COLO829 (cell line): ENCODE measurements at regions not wholly inside any gene's neighbourhood (a gene's known extent, or its start where the extent isn't known, plus 50 kb on each side); places are given as distances from the start of the nearest gene placed in this dataset.

Experiments used
- DNase-seq: peaks from one replicate; pipeline ENCODE4 v3.0.0; 2012; ENCODE audit warnings: low spot score

- DNase-seq: no peak
Observed at GRCh38 chr3:14312375-14312774, 90.0 kb upstream of the SLC6A6 start.

- peak; percentile 57 for DNase-seq
Observed at GRCh38 chr3:14317057-14317553, 85.3 kb upstream of the SLC6A6 start.

GRCh38 chr3:14318646-14319045 is 83.8 kb upstream of the SLC6A6 start:
- no peak for DNase-seq

- DNase-seq: peak; percentile 60
Observed at GRCh38 chr3:14319654-14320182, 82.7 kb upstream of the SLC6A6 start.

- DNase-seq: no peak
Observed at GRCh38 chr3:14320219-14320618, 82.2 kb upstream of the SLC6A6 start.

- DNase-seq: no peak
Observed at GRCh38 chr3:14322001-14322400, 80.4 kb upstream of the SLC6A6 start.

- DNase-seq: no peak
Observed at GRCh38 chr3:14322667-14323295, 79.6 kb upstream of the SLC6A6 start.

GRCh38 chr3:14323401-14324223 is 78.8 kb upstream of the SLC6A6 start:
- DNase-seq: no peak

- no peak for DNase-seq
Observed at GRCh38 chr3:14324224-14324944, 78.0 kb upstream of the SLC6A6 start.

- no peak for DNase-seq
Observed at GRCh38 chr3:14328422-14328821, 74.0 kb upstream of the SLC6A6 start.

GRCh38 chr3:14329116-14329830 is 73.1 kb upstream of the SLC6A6 start:
- no peak for DNase-seq

GRCh38 chr3:14329842-14330241 is 72.6 kb upstream of the SLC6A6 start:
- DNase-seq: no peak

- no peak for DNase-seq
Observed at GRCh38 chr3:14330508-14330907, 71.9 kb upstream of the SLC6A6 start.

- no peak for DNase-seq
Observed at GRCh38 chr3:14331251-14331650, 71.2 kb upstream of the SLC6A6 start.

GRCh38 chr3:14332392-14332791 is 70.0 kb upstream of the SLC6A6 start:
- no peak for DNase-seq

GRCh38 chr3:14333215-14333614 is 69.2 kb upstream of the SLC6A6 start:
- DNase-seq: no peak

- no peak for DNase-seq
Observed at GRCh38 chr3:14333621-14334020, 68.8 kb upstream of the SLC6A6 start.

GRCh38 chr3:14334136-14334535 is 68.3 kb upstream of the SLC6A6 start:
- DNase-seq: no peak

GRCh38 chr3:14334936-14335335 is 67.5 kb upstream of the SLC6A6 start:
- no peak for DNase-seq

GRCh38 chr3:14335774-14336748 is 66.3 kb upstream of the SLC6A6 start:
- no peak for DNase-seq
